Activated CD4-positive, CD25-positive, alpha-beta regulatory T cell treated with anti-CD3 and anti-CD28 coated beads, Interleukin-2, amount 50 U/mL, for 16 hours (primary cell): ENCODE measurements at regions not wholly inside any gene's neighbourhood (a gene's known extent, or its start where the extent isn't known, plus 50 kb on each side); places are given as distances from the start of the nearest gene placed in this dataset.
"Not testable (repeated sequence)": the region's sequence is repeated elsewhere in the genome, so short reads cannot be mapped to it uniquely, and the experiment has no call there.

ENCODE experiments used
- DNase-seq: peaks from one replicate; pipeline ENCODE4 v3.0.0-alpha.2; 2020; ENCODE audit warnings: low read depth, low spot score

- no peak for DNase-seq
Observed at GRCh38 chr1:185474440-185475149, 157.6 kb upstream of the IVNS1ABP start.

GRCh38 chr1:185473186-185473585 lies 156.1 kb upstream of the IVNS1ABP start:
- no peak for DNase-seq

GRCh38 chr1:185468626-185469025 lies 151.6 kb upstream of the IVNS1ABP start:
- DNase-seq: no peak

GRCh38 chr1:185467122-185467521 lies 150.1 kb upstream of the IVNS1ABP start:
- no peak for DNase-seq

GRCh38 chr1:185464777-185465176 lies 147.7 kb upstream of the IVNS1ABP start:
- no peak for DNase-seq

- no peak for DNase-seq
Observed at GRCh38 chr1:185463433-185463832, 146.4 kb upstream of the IVNS1ABP start.

GRCh38 chr1:185463011-185463410 lies 146.0 kb upstream of the IVNS1ABP start:
- DNase-seq: no peak

- not testable (repeated sequence) for DNase-seq
Observed at GRCh38 chr1:185460723-185461122, 143.7 kb upstream of the IVNS1ABP start.

- DNase-seq: no peak
Observed at GRCh38 chr1:185459141-185459540, 142.1 kb upstream of the IVNS1ABP start.

- DNase-seq: no peak
Observed at GRCh38 chr1:185458670-185459069, 141.6 kb upstream of the IVNS1ABP start.

- no peak for DNase-seq
Observed at GRCh38 chr1:185453496-185454192, 136.6 kb upstream of the IVNS1ABP start.

- no peak for DNase-seq
Observed at GRCh38 chr1:185450917-185451316, 133.9 kb upstream of the IVNS1ABP start.

- no peak for DNase-seq
Observed at GRCh38 chr1:185450060-185450788, 133.2 kb upstream of the IVNS1ABP start.

- no peak for DNase-seq
Observed at GRCh38 chr1:185449378-185450059, 132.5 kb upstream of the IVNS1ABP start.

- DNase-seq: no peak
Observed at GRCh38 chr1:185448591-185449186, 131.6 kb upstream of the IVNS1ABP start.

GRCh38 chr1:185446131-185446530 lies 129.1 kb upstream of the IVNS1ABP start:
- DNase-seq: no peak

GRCh38 chr1:185445594-185445993 lies 128.6 kb upstream of the IVNS1ABP start:
- DNase-seq: no peak

- no peak for DNase-seq
Observed at GRCh38 chr1:185444676-185445075, 127.6 kb upstream of the IVNS1ABP start.

- DNase-seq: no peak
Observed at GRCh38 chr1:185442050-185442449, 125.0 kb upstream of the IVNS1ABP start.

GRCh38 chr1:185441605-185442004 lies 124.6 kb upstream of the IVNS1ABP start:
- DNase-seq: no peak

- no peak for DNase-seq
Observed at GRCh38 chr1:185440877-185441276, 123.8 kb upstream of the IVNS1ABP start.
